Medulla oblongata (tissue), 1 donor: ENCODE measurements at regions not wholly inside any gene's neighbourhood (a gene's known extent, or its start where the extent isn't known, plus 50 kb on each side); places are given as distances from the start of the nearest gene placed in this dataset.

ENCODE experiments used
- DNase-seq: peaks from one replicate; pipeline ENCODE4 v3.0.0-alpha.2; 2015; ENCODE audit errors: extremely low spot score

GRCh38 chr7:46028246-46028645 is 107.2 kb upstream of the IGFBP3 start:
- no peak for DNase-seq

DNA sequence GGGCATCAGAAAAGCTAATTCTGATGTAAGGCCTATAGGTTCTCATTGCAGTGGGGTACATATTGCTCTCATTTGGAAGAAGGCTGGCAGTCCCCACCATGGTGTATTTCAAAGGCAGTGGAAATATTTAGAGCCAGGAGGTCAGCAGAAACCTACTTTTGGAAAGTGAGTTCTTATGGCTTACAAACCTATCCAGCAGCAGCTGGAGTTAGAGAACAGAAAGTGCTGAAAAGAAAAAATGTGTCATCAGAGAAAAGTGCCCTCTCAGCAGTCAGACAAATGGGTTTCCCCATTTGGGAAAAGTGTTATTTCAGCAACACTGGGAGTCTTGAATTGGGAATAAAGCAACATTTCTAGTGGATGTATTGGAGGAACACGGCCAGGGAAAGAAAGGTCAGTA is 105.7 kb upstream of the IGFBP3 start:
- DNase-seq, result no peak

- DNase-seq, result no peak
These were observed 103.3 kb upstream of the IGFBP3 start for GRCh38 chr7:46024263-46024916.

DNA sequence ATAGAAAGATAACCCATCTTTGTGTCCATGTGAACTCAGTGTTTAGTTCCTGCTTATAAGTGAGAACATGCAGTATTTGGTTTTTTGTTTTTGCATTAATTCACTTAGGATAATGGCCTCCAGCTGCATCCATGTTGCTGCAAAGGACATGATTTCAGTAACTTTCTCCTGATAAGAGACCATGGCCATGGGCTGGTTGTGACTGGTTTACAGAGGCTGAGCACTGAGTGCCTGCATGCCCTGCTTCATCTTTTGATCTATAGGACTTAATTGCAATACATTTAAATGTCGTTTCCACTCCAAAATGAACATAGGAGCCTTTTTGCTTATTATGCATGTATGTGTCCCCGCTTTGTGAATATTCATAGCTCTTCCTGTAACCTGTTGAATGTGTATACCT is 101.3 kb upstream of the IGFBP3 start:
- DNase-seq, result no peak

GRCh38 chr7:46015107-46015868 is 94.2 kb upstream of the IGFBP3 start:
- no peak for DNase-seq

DNA sequence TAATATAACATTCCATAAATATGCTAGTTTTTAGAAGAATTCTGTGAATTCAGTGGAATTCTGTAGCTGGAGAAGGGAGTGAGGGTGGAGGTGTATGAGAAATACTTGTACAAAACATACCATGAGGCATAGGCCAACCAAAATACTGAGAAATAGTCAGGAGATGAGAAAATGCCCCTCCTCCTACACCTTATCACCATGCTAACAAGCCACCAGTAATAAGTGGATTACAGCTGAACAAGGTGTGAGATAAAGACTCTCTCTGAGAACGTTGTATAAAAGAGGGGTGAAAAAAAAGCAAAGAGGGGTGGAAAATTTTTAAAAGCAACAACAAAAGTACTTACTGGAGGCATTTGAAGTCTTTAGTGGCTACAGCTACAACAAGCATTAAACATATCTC is 90.4 kb upstream of the IGFBP3 start:
- DNase-seq, result no peak

DNA sequence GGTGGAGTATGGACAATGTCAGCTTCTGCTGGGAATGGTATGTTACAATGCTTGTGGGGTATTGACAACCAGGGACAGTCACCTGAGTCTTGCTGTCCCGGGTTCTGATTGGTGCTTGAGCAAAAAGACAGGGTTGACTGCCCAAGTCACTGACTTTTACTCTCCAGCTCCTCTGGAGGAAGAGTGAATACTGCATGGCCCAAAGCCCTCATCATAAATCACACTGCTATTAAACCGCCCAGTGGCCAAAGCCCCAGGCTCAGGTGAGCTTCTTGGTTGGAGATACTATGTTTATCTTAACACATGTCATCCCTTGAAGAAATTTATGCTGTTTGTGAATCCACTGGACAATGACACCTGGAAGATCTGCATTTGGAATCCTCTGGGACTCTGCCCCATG is 90.0 kb upstream of the IGFBP3 start:
- no peak for DNase-seq

GRCh38 chr7:46009211-46009610 is 88.1 kb upstream of the IGFBP3 start:
- no peak for DNase-seq

- no peak for DNase-seq
These were observed 87.0 kb upstream of the IGFBP3 start for GRCh38 chr7:46007990-46008643.

- DNase-seq, result no peak
These were observed 86.1 kb upstream of the IGFBP3 start for GRCh38 chr7:46007194-46007593.

DNA sequence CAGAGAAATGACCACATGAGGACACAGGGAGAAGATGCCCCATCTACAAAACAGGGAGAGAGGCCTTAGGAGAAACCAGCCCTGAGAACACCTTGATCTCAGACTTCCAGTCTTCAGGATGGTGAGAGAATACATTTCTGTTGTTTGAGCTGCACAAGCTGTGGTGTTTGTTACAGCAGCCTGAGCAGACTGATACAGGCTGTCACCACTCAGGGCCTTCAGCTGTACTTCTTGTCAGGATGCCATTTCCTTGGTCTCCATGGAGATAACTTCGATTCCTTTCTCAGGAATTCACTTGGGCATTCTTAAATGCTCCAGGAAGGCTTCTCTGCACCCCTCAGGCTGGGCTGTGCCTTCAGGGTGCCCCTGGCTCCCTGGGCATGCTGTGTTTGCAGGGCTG is 85.7 kb upstream of the IGFBP3 start:
- DNase-seq, result no peak

GRCh38 chr7:46006212-46006611 is 85.1 kb upstream of the IGFBP3 start:
- DNase-seq, result no peak

- no peak for DNase-seq
These were observed 83.9 kb upstream of the IGFBP3 start for GRCh38 chr7:46004965-46005364.

- DNase-seq, result no peak
These were observed 83.1 kb upstream of the IGFBP3 start for GRCh38 chr7:46003896-46004875.

DNA sequence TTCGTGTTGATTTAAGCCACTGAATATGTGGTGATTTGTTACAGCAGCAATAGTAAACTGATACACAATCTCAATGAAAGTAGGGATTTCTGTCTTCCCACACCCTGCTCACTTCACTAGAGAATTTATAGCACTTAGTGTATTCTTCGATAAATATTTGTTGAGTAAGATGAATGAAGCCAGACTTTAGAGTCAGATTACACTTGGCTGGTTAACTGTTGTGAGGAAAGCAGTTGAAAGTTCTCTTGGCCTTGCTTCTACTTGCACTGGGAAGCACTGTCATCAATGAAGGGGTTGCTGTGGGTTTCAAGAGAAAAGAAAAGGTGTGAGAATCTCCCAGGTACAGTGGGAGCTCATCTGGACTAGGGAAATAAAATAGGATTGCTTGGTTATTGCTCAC is 82.1 kb upstream of the IGFBP3 start:
- no peak for DNase-seq

GRCh38 chr7:46000513-46000912 is 79.4 kb upstream of the IGFBP3 start:
- DNase-seq, result no peak

DNA sequence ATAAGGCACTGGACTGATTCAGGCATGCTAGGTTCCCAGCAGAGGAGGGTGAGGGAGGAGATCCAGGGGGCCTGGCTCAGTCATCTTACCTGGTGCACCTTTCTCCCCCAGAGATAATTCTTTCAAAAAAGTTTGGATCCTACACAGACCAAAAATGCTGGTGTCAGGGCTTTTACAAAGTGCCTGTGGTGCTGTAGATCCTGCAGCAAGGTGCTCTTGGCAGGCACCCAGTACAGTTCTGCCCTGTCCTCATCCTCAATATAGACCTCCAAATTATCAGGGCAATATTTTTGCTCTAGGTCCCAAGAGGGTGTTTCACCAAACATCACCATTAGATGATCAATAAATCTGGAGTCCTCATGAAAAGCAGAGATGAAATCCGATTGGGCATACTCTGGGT is 78.5 kb upstream of the IGFBP3 start:
- DNase-seq, result no peak

GRCh38 chr7:45998506-45998905 is 77.4 kb upstream of the IGFBP3 start:
- no peak for DNase-seq

- no peak for DNase-seq
These were observed 72.5 kb upstream of the IGFBP3 start for GRCh38 chr7:45993621-45994020.

DNA sequence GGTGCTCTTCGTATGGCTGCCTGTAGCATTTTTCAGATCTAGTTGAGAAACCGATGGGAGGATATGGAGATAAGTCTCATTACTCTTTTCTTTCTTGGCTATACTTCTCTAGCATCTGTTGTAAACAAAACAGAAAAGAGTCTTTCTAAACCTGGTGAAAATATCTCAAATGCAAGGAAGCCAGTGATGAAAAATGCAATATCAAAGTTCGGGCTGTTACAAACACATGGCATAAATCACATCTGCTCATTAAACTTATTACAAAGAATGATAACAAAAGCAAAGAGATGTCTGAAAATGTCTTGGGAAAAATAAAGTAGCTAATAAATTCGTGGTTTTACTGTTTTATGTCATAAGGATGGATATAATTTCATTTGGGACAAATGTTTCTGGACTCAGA is 71.8 kb upstream of the IGFBP3 start:
- no peak for DNase-seq

- DNase-seq, result no peak
These were observed 69.2 kb upstream of the IGFBP3 start for GRCh38 chr7:45990276-45990675.
